GM04504 (cell line): ENCODE measurements at regions not wholly inside any gene's neighbourhood (a gene's known extent, or its start where the extent isn't known, plus 50 kb on each side); places are given as distances from the start of the nearest gene placed in this dataset.
"Not testable (repeated sequence)": the region's sequence is repeated elsewhere in the genome, so short reads cannot be mapped to it uniquely, and the experiment has no call there.

Experiments
- DNase-seq: peaks from one replicate; pipeline ENCODE4 v3.0.0-alpha.2; 2012; ENCODE audit warnings: low read depth

GRCh38 chr18:34528177-34528576, 181.9 kb upstream of the DTNA start:
- DNase-seq: no peak

- no peak for DNase-seq
Observed at GRCh38 chr18:34529358-34530335, 180.5 kb upstream of the DTNA start.

GRCh38 chr18:34531110-34531509, 179.0 kb upstream of the DTNA start:
- DNase-seq: no peak

GRCh38 chr18:34534642-34535041, 175.5 kb upstream of the DTNA start:
- not testable (repeated sequence) for DNase-seq

- DNase-seq: no peak
Observed at GRCh38 chr18:34540897-34541296, 169.2 kb upstream of the DTNA start.

- DNase-seq: no peak
Observed at GRCh38 chr18:34542625-34543024, 167.5 kb upstream of the DTNA start.

- DNase-seq: no peak
Observed at GRCh38 chr18:34543356-34543755, 166.7 kb upstream of the DTNA start.

GRCh38 chr18:34543945-34544344, 166.2 kb upstream of the DTNA start:
- DNase-seq: no peak

- DNase-seq: no peak
Observed at GRCh38 chr18:34544930-34545329, 165.2 kb upstream of the DTNA start.

GRCh38 chr18:34548120-34548972, 161.8 kb upstream of the DTNA start:
- DNase-seq: no peak

- no peak for DNase-seq
Observed at GRCh38 chr18:34548973-34549294, 161.2 kb upstream of the DTNA start.

GRCh38 chr18:34549367-34549766, 160.7 kb upstream of the DTNA start:
- no peak for DNase-seq

GRCh38 chr18:34550156-34550555, 159.9 kb upstream of the DTNA start:
- DNase-seq: no peak

- DNase-seq: no peak
Observed at GRCh38 chr18:34550902-34551301, 159.2 kb upstream of the DTNA start.

GRCh38 chr18:34551824-34552223, 158.3 kb upstream of the DTNA start:
- no peak for DNase-seq

GRCh38 chr18:34562252-34562870, 147.7 kb upstream of the DTNA start:
- no peak for DNase-seq

- no peak for DNase-seq
Observed at GRCh38 chr18:34567857-34568256, 142.2 kb upstream of the DTNA start.

- no peak for DNase-seq
Observed at GRCh38 chr18:34576622-34577021, 133.5 kb upstream of the DTNA start.

GRCh38 chr18:34583895-34584294, 126.2 kb upstream of the DTNA start:
- no peak for DNase-seq

- DNase-seq: no peak
Observed at GRCh38 chr18:34590503-34590902, 119.6 kb upstream of the DTNA start.

- DNase-seq: no peak
Observed at GRCh38 chr18:34591920-34592444, 118.1 kb upstream of the DTNA start.

- DNase-seq: no peak
Observed at GRCh38 chr18:34592481-34592880, 117.6 kb upstream of the DTNA start.
